ENCODE measurements at regions not wholly inside any gene's neighbourhood (a gene's known extent, or its start where the extent isn't known, plus 50 kb on each side); places are given as distances from the start of the nearest gene placed in this dataset.
"Not testable (repeated sequence)": the region's sequence is repeated elsewhere in the genome, so short reads cannot be mapped to it uniquely, and the experiment has no call there.

DNA sequence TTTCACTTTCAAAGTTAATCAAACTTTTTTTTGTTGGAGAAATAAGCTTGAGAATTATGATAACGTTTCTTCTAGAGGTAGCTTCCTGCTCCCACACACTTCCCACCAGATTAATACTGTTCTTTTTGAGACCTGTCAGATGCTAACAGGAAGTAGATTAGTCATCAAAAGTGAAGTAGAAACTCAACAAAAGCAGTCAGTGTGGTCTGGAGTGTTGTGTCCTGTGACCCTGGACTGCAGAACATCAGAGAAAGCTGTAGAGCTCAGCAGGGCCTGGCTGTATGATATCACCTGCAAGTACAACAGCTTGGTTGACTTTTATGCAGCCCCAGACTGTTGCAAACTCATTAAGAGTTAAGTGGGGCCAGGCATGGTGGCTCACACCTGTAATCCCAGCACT lies 495.7 kb upstream of the CYLC2 start:
- Mint-ChIP-seq H3K4me3 (no peak overlapping the region), H3K27ac (no peak overlapping the region), H3K9me3 (peaks cover 3% of the 10 kb centered on the region), H3K4me1 (no peaks in the 10 kb centered on the region), H3K27me3 (no peaks in the 10 kb centered on the region), H3K36me3 (no peaks in the 10 kb centered on the region)
- no peak for ATAC-seq

DNA sequence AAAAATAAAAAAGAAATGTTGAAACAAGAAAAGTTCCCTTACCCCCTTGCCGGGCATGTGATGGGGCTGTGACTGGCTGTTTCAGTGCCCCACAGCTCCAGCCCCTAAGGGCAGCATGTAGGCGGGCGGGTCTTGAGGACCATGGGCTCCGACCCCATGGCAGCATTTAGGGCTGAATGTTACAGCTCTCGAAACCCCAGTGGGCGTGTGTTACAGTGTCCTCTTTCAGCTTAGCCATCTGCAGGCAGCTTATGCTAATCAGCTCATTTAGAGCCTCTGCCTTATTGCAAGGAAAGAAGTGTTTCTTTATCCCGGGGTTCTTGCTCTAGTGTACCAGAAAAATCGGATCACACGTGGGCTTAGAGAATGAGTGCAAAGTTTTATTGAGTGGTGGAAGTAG lies 497.4 kb upstream of the CYLC2 start:
- Mint-ChIP-seq H3K27ac (no peak overlapping the region), H3K4me3 (no peak overlapping the region), H3K27me3 (no peaks in the 10 kb centered on the region), H3K9me3 (peaks cover 6% of the 10 kb centered on the region), H3K4me1 (no peaks in the 10 kb centered on the region), H3K36me3 (no peaks in the 10 kb centered on the region)
- ATAC-seq = no peak

DNA sequence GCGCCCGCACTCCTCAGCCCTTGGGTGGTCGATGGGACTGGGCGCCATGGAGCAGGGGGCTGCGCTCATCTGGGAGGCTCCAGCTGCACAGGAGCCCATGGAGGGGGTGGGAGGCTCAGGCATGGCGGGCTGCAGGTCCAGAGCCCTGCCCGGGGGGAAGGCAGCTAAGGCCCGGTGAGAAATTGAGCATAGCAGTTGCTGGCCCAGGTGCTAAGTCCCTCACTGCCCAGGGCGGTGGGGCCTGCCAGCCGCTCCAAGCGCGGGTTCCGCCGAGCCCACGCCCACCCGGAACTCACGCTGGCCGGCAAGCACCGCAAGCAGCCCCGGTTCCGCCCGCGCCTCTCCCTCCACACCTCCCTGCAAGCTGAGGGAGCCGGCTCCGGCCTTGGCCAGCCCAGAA lies 508.2 kb upstream of the CYLC2 start:
- H3K4me1 Mint-ChIP-seq, H3K4me3 Mint-ChIP-seq, ATAC-seq, H3K36me3 Mint-ChIP-seq, H3K9me3 Mint-ChIP-seq, H3K27ac Mint-ChIP-seq, H3K27me3 Mint-ChIP-seq: not testable (repeated sequence)

DNA sequence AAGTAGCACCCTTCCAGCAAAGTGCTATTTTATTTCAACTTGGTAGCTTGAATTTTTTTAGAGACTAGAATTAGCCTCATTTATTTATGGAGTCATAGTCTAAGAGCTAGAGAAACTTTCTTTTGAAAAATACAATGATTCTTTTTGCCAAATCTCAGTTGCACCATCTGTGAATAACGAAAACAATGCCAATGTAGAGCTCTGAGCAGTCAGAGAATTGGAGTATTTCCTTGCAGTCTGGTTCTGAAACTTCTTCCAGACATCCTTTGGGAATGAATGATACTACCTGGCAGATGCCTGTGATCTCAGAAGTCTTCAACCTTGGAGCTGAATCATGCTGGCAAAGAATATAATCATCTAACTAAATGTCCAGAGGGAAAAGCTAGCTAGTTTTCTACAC lies 511.5 kb upstream of the CYLC2 start:
- ATAC-seq = no peak
- Mint-ChIP-seq H3K4me3 (no peak overlapping the region), H3K36me3 (no peaks in the 10 kb centered on the region), H3K4me1 (no peaks in the 10 kb centered on the region), H3K9me3 (no peaks in the 10 kb centered on the region), H3K27ac (no peak overlapping the region), H3K27me3 (no peaks in the 10 kb centered on the region)

DNA sequence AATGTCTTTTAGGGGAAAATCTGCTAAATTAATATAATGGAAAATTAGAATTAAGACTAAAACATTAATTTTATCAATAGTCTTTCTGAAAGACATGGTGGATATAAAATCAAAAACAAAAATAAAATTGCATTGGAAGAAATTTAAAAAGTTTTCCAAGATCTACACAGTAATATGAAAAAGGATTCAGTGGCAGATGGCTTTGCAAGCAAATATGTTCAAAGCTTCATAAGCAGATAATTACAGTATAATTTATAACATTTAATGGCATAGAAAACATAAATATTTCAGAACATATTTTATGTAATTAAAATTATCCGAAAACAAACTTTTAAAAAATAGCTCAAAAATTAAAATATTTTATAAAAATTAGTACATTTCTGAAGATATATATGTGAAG lies 512.4 kb upstream of the CYLC2 start:
- no peaks in the 10 kb centered on the region for H3K4me1 Mint-ChIP-seq
- H3K27ac Mint-ChIP-seq = no peak overlapping the region
- H3K4me3 Mint-ChIP-seq = no peak overlapping the region
- ATAC-seq = no peak
- no peaks in the 10 kb centered on the region for H3K27me3 Mint-ChIP-seq
- H3K36me3 Mint-ChIP-seq = no peaks in the 10 kb centered on the region
- H3K9me3 Mint-ChIP-seq = no peaks in the 10 kb centered on the region

DNA sequence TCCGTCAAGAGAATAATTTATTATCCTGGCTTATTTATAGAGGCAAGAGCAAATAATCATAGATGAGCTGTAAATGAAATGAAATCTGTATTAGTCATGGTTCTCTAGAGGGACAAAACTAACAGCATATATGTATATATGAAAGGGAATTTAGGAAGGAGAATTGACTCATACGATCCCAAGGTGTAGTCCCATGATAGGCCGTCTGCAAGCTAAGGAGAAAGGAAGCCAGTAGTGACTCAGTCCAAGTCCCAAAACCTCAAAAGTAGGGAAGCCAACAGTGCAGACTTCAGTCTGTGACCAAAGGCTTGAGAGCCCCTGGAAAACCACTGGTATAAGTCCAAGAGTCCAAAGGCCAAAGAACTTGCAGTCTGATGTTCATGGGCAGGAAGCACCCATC lies 515.9 kb upstream of the CYLC2 start:
- Mint-ChIP-seq H3K4me1 (no peaks in the 10 kb centered on the region), H3K4me3 (no peak overlapping the region), H3K27me3 (no peaks in the 10 kb centered on the region), H3K9me3 (no peaks in the 10 kb centered on the region), H3K36me3 (no peaks in the 10 kb centered on the region), H3K27ac (no peak overlapping the region)
- ATAC-seq = no peak

DNA sequence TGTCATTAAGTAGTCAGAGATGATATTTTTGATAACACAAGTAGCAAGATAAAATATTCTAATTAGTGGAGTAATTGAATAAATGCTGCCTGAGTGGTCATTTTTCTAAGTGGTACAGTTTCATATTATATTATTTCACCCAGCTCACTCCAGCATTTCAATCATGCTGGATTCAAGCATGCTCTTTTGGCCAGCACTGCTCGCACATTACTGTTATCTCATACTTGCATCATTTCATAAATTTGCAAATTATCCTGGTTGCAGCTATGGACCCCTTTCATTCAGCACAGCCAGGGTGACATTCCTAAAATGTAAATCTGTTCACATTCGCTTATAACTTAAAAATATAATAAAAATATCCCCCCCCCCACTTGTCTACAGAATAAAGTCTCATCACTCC lies 520.8 kb upstream of the CYLC2 start:
- H3K27me3 Mint-ChIP-seq = no peaks in the 10 kb centered on the region
- no peaks in the 10 kb centered on the region for H3K36me3 Mint-ChIP-seq
- H3K27ac Mint-ChIP-seq = no peak overlapping the region
- H3K4me1 Mint-ChIP-seq = no peaks in the 10 kb centered on the region
- no peaks in the 10 kb centered on the region for H3K9me3 Mint-ChIP-seq
- no peak for ATAC-seq
- no peak overlapping the region for H3K4me3 Mint-ChIP-seq

DNA sequence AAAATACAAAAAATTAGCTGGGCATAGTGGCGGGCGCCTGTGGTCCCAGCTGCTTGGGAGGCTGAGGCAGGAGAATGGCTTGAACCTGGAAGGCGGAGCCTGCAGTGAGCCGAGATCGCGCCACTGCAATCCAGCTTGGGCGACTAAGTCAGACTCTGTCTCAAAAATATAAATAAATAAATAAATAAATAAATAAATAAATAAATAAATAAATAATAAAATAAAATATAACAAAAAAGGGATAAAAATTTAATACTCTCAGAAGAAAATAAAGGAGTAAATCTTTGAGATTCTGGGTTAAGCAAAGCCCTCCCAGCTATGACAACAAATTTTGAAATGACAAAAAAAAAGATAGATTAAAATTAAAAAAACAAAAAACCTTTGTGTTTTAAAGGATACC lies 525.7 kb upstream of the CYLC2 start:
- H3K27ac Mint-ChIP-seq, H3K4me1 Mint-ChIP-seq, H3K27me3 Mint-ChIP-seq, H3K36me3 Mint-ChIP-seq, ATAC-seq, H3K4me3 Mint-ChIP-seq, H3K9me3 Mint-ChIP-seq: not testable (repeated sequence)

DNA sequence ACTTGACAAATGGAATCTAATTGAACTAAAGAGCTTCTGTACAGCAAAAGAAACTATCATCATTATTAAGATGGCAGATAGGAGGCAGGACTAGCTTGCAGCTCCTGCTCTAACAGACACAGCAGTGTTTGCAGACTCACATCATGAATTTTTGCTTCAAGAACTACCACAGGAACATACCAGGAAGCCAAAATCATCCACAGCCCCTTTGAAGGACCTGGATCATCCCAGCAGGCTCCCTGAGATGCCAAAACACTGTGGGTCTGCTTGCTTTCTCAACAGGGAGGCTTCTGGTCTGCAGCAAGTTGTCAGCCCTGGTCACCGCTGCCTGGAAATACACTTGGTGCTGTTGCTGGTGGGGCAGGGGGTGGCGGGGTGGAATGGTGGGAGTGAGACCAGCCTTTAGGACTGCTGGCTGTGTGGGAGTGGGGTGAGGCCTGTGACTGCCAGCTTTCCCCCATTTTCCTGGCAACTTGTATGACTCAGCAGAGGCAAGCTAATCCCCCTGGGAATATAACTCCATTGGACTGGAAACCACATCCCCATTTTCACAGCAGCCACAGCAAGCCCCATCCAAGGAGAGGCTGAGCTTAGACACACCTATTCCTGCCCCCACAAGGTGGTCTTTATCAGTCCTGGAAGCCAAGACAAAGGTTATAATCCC lies 533.8 kb upstream of the CYLC2 start:
- no peaks in the 10 kb centered on the region for H3K4me1 Mint-ChIP-seq
- H3K9me3 Mint-ChIP-seq = no peaks in the 10 kb centered on the region
- H3K36me3 Mint-ChIP-seq = no peaks in the 10 kb centered on the region

DNA sequence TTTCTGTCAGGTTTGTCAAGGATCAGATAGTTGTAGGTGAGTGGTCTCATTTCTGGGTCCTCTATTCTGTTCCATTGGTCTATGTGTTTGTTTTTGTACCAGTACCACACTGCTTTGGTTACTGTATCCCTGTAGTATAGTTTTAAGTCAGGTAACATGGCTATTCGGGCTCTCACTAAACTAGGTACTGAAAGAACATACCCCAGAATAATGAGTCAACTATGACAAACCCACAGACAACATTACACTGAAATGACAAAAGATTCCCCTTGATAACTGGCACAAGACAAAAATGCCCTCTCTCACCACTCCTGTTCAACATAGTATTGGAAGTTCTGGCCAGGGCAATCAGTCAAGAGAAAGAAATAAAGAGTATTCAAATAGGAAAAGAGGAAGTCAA lies 535.3 kb upstream of the CYLC2 start:
- ATAC-seq = no peak
- no peak overlapping the region for H3K27ac Mint-ChIP-seq
- H3K4me3 Mint-ChIP-seq = no peak overlapping the region
- H3K36me3 Mint-ChIP-seq = no peaks in the 10 kb centered on the region
- H3K9me3 Mint-ChIP-seq = no peaks in the 10 kb centered on the region
- H3K4me1 Mint-ChIP-seq = no peaks in the 10 kb centered on the region
- H3K27me3 Mint-ChIP-seq = no peaks in the 10 kb centered on the region

More for the DNA sequence above, 533.8 kb upstream of the CYLC2 start:
- no peak for ATAC-seq
- no peak overlapping the region for H3K27ac Mint-ChIP-seq
- no peak overlapping the region for H3K4me3 Mint-ChIP-seq
- H3K27me3 Mint-ChIP-seq = no peaks in the 10 kb centered on the region

DNA sequence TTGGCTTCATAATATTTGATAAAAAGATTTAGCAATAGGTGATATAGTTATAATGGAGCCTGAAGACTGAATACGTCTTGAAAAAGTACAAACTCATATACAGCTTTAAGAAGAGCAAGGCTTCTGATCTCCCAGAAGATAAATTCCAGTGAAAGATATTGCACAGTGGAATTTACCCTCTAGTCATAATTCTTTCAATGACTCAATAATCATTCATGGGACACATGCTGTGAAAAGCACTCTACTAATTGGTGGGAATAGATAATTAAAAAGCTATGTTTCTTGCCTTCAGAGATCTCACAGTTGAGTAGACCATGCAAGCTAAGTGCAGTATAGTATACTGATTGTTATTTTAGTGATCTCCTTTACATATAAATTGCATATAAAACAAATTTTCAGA lies 538.6 kb upstream of the CYLC2 start:
- Mint-ChIP-seq H3K27me3 (no peaks in the 10 kb centered on the region), H3K27ac (no peak overlapping the region), H3K9me3 (peaks cover 11% of the 10 kb centered on the region), H3K4me1 (no peaks in the 10 kb centered on the region), H3K4me3 (no peak overlapping the region), H3K36me3 (no peaks in the 10 kb centered on the region)
- ATAC-seq = no peak

DNA sequence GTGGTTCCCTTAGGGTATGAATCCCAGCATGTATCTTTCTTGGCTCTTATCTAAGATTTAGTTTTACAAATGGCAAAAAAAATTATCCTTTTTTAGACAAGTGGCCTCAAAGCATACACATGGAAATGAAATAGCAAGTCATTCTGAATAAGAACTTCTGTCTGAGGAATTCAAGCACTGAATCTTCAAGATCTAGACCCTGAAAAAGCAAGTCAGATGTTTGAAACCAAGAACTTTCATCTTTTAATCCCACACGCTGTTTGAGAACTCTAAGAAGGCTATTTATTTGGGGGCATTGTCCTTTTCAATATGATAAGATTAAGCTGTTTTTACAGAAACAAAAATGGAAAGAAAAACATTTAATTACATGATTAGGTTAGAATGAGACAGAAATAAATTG lies 549.2 kb upstream of the CYLC2 start:
- peaks cover 6% of the 10 kb centered on the region for H3K9me3 Mint-ChIP-seq
- no peaks in the 10 kb centered on the region for H3K4me1 Mint-ChIP-seq
- no peaks in the 10 kb centered on the region for H3K36me3 Mint-ChIP-seq
- H3K27ac Mint-ChIP-seq = no peak overlapping the region
- no peak overlapping the region for H3K4me3 Mint-ChIP-seq
- H3K27me3 Mint-ChIP-seq = no peaks in the 10 kb centered on the region
- ATAC-seq = no peak

DNA sequence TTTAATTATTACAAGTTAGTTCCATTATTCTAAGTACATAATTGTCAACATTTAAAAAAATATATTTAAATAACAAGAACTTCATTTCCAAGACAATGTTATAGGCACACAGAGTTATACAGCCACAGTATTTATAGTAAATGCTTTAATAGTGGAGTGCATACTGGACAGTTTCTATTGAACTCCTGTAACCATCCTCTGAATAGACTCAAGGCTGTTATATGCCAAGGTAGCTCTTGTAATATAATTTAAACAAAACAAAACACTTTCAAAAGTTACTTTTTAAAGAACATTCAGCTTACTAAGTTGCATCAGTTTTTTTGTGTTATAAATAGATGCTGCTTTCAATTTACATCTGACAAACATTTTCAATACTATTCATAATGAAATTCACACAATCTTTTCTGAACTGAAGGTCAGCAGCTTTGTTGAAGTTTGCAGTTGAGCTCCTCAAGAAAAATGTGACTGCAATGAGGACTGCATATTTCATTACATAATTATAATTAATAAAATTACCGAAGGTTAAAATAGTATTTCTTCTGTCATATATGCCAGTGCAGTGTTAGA lies 549.9 kb upstream of the CYLC2 start:
- H3K4me3 Mint-ChIP-seq = no peak overlapping the region
- no peaks in the 10 kb centered on the region for H3K36me3 Mint-ChIP-seq
- H3K27me3 Mint-ChIP-seq = no peaks in the 10 kb centered on the region
- ATAC-seq = no peak
- no peak overlapping the region for H3K27ac Mint-ChIP-seq
- no peaks in the 10 kb centered on the region for H3K4me1 Mint-ChIP-seq
- H3K9me3 Mint-ChIP-seq = peaks cover 3% of the 10 kb centered on the region

DNA sequence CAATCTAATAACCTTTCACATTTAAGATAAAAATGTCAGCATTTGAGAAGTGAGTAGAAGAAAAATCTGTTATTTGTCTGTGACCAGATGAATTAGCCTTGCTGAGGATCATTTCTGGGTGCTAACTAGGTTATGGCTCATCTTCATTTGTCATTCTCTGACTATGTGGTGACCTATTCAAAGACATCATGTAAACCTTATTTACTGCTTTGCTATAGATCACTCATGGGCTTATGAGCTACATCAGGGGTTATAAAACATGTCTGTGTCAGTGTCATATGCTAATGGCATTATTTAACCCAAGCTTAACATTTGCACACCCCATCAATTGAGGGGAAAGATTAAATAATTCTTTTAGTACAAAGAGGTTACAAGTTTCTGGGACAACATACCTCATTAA lies 555.5 kb upstream of the CYLC2 start:
- H3K9me3 Mint-ChIP-seq = peaks cover 6% of the 10 kb centered on the region

DNA sequence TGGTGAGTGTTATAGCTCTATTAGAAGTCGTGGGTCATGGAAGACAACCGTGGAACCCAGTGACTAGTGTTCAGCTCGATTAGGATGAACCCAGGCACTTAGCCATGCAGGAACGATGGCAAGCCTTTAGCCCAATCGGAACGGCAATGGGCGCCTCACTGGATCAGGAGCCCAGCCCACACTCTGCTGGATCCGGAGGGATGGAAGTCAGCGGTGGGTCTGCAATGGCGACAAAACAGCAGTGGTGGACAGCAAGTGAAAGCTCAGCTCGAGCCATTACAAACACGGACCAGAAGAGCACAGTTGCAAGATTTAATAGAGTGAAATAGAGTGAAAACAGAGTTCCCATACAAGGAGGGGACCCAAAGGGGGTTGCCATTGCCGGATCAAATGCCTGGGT lies 558.5 kb upstream of the CYLC2 start:
- H3K4me1 Mint-ChIP-seq, ATAC-seq, H3K27me3 Mint-ChIP-seq, H3K4me3 Mint-ChIP-seq, H3K9me3 Mint-ChIP-seq, H3K36me3 Mint-ChIP-seq, H3K27ac Mint-ChIP-seq: not testable (repeated sequence)

More for the DNA sequence above, 555.5 kb upstream of the CYLC2 start:
- ATAC-seq = no peak
- no peaks in the 10 kb centered on the region for H3K4me1 Mint-ChIP-seq
- no peaks in the 10 kb centered on the region for H3K36me3 Mint-ChIP-seq
- H3K4me3 Mint-ChIP-seq = no peak overlapping the region
- no peaks in the 10 kb centered on the region for H3K27me3 Mint-ChIP-seq
- no peak overlapping the region for H3K27ac Mint-ChIP-seq

DNA sequence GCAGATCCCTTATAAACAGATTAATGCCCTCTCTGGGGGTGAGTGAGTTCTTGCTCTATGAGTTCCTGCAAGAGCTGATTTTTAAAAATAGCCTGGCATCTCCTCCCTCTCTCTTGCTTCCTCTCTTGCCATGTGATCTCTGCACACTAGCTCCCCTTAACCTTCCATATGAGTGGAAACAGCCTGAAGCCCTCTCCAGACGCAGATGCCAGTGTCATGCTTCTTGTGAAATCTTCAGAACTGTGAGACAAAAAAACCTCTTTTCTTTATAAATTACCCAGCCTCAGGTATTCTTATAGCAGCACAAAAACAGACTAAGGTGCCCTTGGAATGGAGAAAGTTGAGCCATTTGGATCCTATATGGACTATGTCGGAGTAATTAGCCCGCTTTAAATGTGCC lies 559.7 kb upstream of the CYLC2 start:
- no peak for ATAC-seq
- Mint-ChIP-seq H3K4me1 (no peaks in the 10 kb centered on the region), H3K27ac (no peak overlapping the region), H3K4me3 (no peak overlapping the region), H3K36me3 (no peaks in the 10 kb centered on the region), H3K27me3 (no peaks in the 10 kb centered on the region), H3K9me3 (peaks cover 6% of the 10 kb centered on the region)

DNA sequence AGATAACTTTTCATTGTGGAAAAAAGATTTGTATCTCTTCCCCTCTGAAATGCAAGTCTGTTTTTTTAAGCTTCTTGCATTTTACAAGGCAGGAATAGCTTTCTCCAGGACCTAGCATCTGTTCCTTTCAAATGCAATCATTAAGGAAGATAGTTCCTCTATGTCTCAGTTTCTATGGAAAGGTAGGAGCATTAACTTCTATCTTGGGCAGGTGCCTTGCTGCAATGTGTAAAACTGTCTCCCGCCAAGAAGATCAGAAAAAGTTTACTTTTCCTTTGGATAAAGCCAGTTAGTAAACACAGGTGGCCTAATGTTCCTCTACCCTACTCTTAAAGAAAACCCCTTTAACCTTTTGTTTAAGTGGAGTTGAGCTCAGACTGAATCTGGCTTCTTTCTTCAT lies 560.6 kb upstream of the CYLC2 start:
- no peak for ATAC-seq
- Mint-ChIP-seq H3K36me3 (no peaks in the 10 kb centered on the region), H3K27ac (no peak overlapping the region), H3K4me1 (no peaks in the 10 kb centered on the region), H3K4me3 (no peak overlapping the region), H3K9me3 (peaks cover 6% of the 10 kb centered on the region), H3K27me3 (no peaks in the 10 kb centered on the region)
